GM18499 (cell line): ENCODE measurements at regions not wholly inside any gene's neighbourhood (a gene's known extent, or its start where the extent isn't known, plus 50 kb on each side); places are given as distances from the start of the nearest gene placed in this dataset.

ENCODE experiments used
- ATAC-seq: cut with Tn5 transposase; IDR thresholded peaks from one replicate; pipeline ENCODE4 v1.9.1; 2021; ENCODE audit warnings: moderate number of reproducible peaks; ENCODE audit not compliant: insufficient read depth, unreplicated experiment

GRCh38 chr10:4692206-4692605, 133.8 kb upstream of the AKR1E2 start:
- no peak for ATAC-seq

- no peak for ATAC-seq
Observed at GRCh38 chr10:4691776-4692175, 134.2 kb upstream of the AKR1E2 start.

GRCh38 chr10:4691301-4691700, 134.7 kb upstream of the AKR1E2 start:
- ATAC-seq = no peak

GRCh38 chr10:4688601-4689000, 137.4 kb upstream of the AKR1E2 start:
- no peak for ATAC-seq

- ATAC-seq = no peak
Observed at GRCh38 chr10:4688168-4688567, 137.8 kb upstream of the AKR1E2 start.

GRCh38 chr10:4687397-4687796, 138.6 kb upstream of the AKR1E2 start:
- ATAC-seq = no peak

- no peak for ATAC-seq
Observed at GRCh38 chr10:4686644-4686996, 139.4 kb upstream of the AKR1E2 start.

- ATAC-seq = no peak
Observed at GRCh38 chr10:4685904-4686643, 139.9 kb upstream of the AKR1E2 start.

- no peak for ATAC-seq
Observed at GRCh38 chr10:4685491-4685890, 140.5 kb upstream of the AKR1E2 start.

- ATAC-seq = no peak
Observed at GRCh38 chr10:4684434-4684833, 141.6 kb upstream of the AKR1E2 start.

- ATAC-seq = no peak
Observed at GRCh38 chr10:4683838-4684237, 142.2 kb upstream of the AKR1E2 start.

GRCh38 chr10:4683137-4683536, 142.9 kb upstream of the AKR1E2 start:
- ATAC-seq = no peak

- ATAC-seq = no peak
Observed at GRCh38 chr10:4678951-4679671, 146.9 kb upstream of the AKR1E2 start.

- ATAC-seq = no peak
Observed at GRCh38 chr10:4678023-4678950, 147.7 kb upstream of the AKR1E2 start.

- no peak for ATAC-seq
Observed at GRCh38 chr10:4677296-4678021, 148.5 kb upstream of the AKR1E2 start.

- ATAC-seq = no peak
Observed at GRCh38 chr10:4676566-4676965, 149.4 kb upstream of the AKR1E2 start.

- no peak for ATAC-seq
Observed at GRCh38 chr10:4675808-4676207, 150.2 kb upstream of the AKR1E2 start.

GRCh38 chr10:4673279-4674040, 152.5 kb upstream of the AKR1E2 start:
- no peak for ATAC-seq

- ATAC-seq = no peak
Observed at GRCh38 chr10:4672201-4672600, 153.8 kb upstream of the AKR1E2 start.
